ENCODE measurements at regions not wholly inside any gene's neighbourhood (a gene's known extent, or its start where the extent isn't known, plus 50 kb on each side); places are given as distances from the start of the nearest gene placed in this dataset.
"Not testable (repeated sequence)": the region's sequence is repeated elsewhere in the genome, so short reads cannot be mapped to it uniquely, and the experiment has no call there.

- Histone ChIP-seq H3K9me3 (ENCODE audit: insufficient read depth, low read depth, low read length) (no peaks in the 10 kb centered on the region), H3K4me1 (ENCODE audit: insufficient read depth, low read length) (no peaks in the 10 kb centered on the region), H3K27me3 (ENCODE audit: insufficient read depth, low read length) (no peaks in the 10 kb centered on the region), H4K20me1 (ENCODE audit: insufficient read depth, low read length) (no peaks in the 10 kb centered on the region), H3K27ac (ENCODE audit: low read depth, low read length) (no peak overlapping the region), H3K4me3 (ENCODE audit: insufficient read depth, low read depth, low read length) (no peak overlapping the region), H3K9ac (ENCODE audit: low read length) (no peak overlapping the region), H2AFZ (ENCODE audit: low read depth, low read length) (no peak overlapping the region), H3K79me2 (ENCODE audit: insufficient read depth, low read length) (no peaks in the 10 kb centered on the region), H3K36me3 (ENCODE audit: insufficient read depth, low read length) (no peaks in the 10 kb centered on the region), H3K4me2 (ENCODE audit: low read length) (no peak overlapping the region)
- no peaks in the 10 kb centered on the region for H3K36me3 Mint-ChIP-seq (ENCODE audit: low read depth, unreplicated experiment)
- no peak overlapping the region for H3K4me3 Mint-ChIP-seq (ENCODE audit: unreplicated experiment)
- no peak for DNase-seq (ENCODE audit: low read depth)
- TF ChIP-seq CTCF (IDR thresholded peaks at IDR 0.05; ENCODE audit: insufficient read depth, low read depth, low read length) (no peak), EZH2 (IDR thresholded peaks at IDR 0.05; ENCODE audit: insufficient read depth, low read length) (no peak)
- peaks cover 16% of the 10 kb centered on the region for H3K27me3 Mint-ChIP-seq (ENCODE audit: low read depth, unreplicated experiment)
- no peak overlapping the region for H3K27ac Mint-ChIP-seq (ENCODE audit: unreplicated experiment)
- peaks cover 3% of the 10 kb centered on the region for H3K4me1 Mint-ChIP-seq (ENCODE audit: low read depth, unreplicated experiment)
- FAIRE-seq: no peak
- no peaks in the 10 kb centered on the region for H3K9me3 Mint-ChIP-seq (ENCODE audit: unreplicated experiment)
Observed at GRCh38 chr7:156376317-156376716, 264.3 kb upstream of the RNF32 start.

GRCh38 chr7:156374335-156374734, 266.2 kb upstream of the RNF32 start:
- Histone ChIP-seq H3K79me2 (ENCODE audit: insufficient read depth, low read length) (no peaks in the 10 kb centered on the region), H3K9ac (ENCODE audit: low read length) (no peak overlapping the region), H3K4me2 (ENCODE audit: low read length) (no peak overlapping the region), H3K4me1 (ENCODE audit: insufficient read depth, low read length) (no peaks in the 10 kb centered on the region), H3K4me3 (ENCODE audit: insufficient read depth, low read depth, low read length) (no peak overlapping the region), H3K9me3 (ENCODE audit: insufficient read depth, low read depth, low read length) (no peaks in the 10 kb centered on the region), H3K27me3 (ENCODE audit: insufficient read depth, low read length) (no peaks in the 10 kb centered on the region), H2AFZ (ENCODE audit: low read depth, low read length) (no peak overlapping the region), H4K20me1 (ENCODE audit: insufficient read depth, low read length) (no peaks in the 10 kb centered on the region), H3K27ac (ENCODE audit: low read depth, low read length) (no peak overlapping the region), H3K36me3 (ENCODE audit: insufficient read depth, low read length) (no peaks in the 10 kb centered on the region)
- no peak for TF ChIP-seq CTCF (IDR thresholded peaks at IDR 0.05; ENCODE audit: insufficient read depth, low read depth, low read length)
- TF ChIP-seq EZH2 (IDR thresholded peaks at IDR 0.05; ENCODE audit: insufficient read depth, low read length): no peak
- Mint-ChIP-seq H3K36me3 (ENCODE audit: low read depth, unreplicated experiment) (no peaks in the 10 kb centered on the region), H3K4me1 (ENCODE audit: low read depth, unreplicated experiment) (peaks cover 3% of the 10 kb centered on the region), H3K27ac (ENCODE audit: unreplicated experiment) (no peak overlapping the region), H3K9me3 (ENCODE audit: unreplicated experiment) (peaks cover 3% of the 10 kb centered on the region), H3K4me3 (ENCODE audit: unreplicated experiment) (no peak overlapping the region), H3K27me3 (ENCODE audit: low read depth, unreplicated experiment) (peaks cover 10% of the 10 kb centered on the region)
- DNase-seq (ENCODE audit: low read depth) (no peak), FAIRE-seq (no peak)

GRCh38 chr7:156369929-156370328, 270.6 kb upstream of the RNF32 start:
- H3K9me3 Mint-ChIP-seq (ENCODE audit: unreplicated experiment); H2AFZ ChIP-seq (ENCODE audit: low read depth, low read length); FAIRE-seq: not testable (repeated sequence)

More at GRCh38 chr7:156369929-156370328, 270.6 kb upstream of the RNF32 start:
- not testable (repeated sequence) for H3K4me2 ChIP-seq (ENCODE audit: low read length); H3K36me3 Mint-ChIP-seq (ENCODE audit: low read depth, unreplicated experiment); H3K9ac ChIP-seq (ENCODE audit: low read length); H3K36me3 ChIP-seq (ENCODE audit: insufficient read depth, low read length); DNase-seq (ENCODE audit: low read depth); H3K27me3 ChIP-seq (ENCODE audit: insufficient read depth, low read length); H3K79me2 ChIP-seq (ENCODE audit: insufficient read depth, low read length); H3K9me3 ChIP-seq (ENCODE audit: insufficient read depth, low read depth, low read length); H3K4me1 ChIP-seq (ENCODE audit: insufficient read depth, low read length); H4K20me1 ChIP-seq (ENCODE audit: insufficient read depth, low read length); H3K27ac Mint-ChIP-seq (ENCODE audit: unreplicated experiment); H3K27me3 Mint-ChIP-seq (ENCODE audit: low read depth, unreplicated experiment); H3K4me3 ChIP-seq (ENCODE audit: insufficient read depth, low read depth, low read length); H3K4me3 Mint-ChIP-seq (ENCODE audit: unreplicated experiment); H3K4me1 Mint-ChIP-seq (ENCODE audit: low read depth, unreplicated experiment); H3K27ac ChIP-seq (ENCODE audit: low read depth, low read length)
